Upper lobe of left lung (tissue), 4 donors: ENCODE measurements at regions not wholly inside any gene's neighbourhood (a gene's known extent, or its start where the extent isn't known, plus 50 kb on each side); places are given as distances from the start of the nearest gene placed in this dataset.

Experiments used
- CTCF ChIP-seq, 6 experiments: fragments of 450-650 bp in 4 of 6; fragments of 200-600 bp in 2 of 6; sonication (generic) in 2 of 6; IDR thresholded peaks; one replicate each; pipeline ENCODE4 v1.5.1; 2016 to 2019; ENCODE audit warnings: antibody characterized with exemption in 6 of 6
- EP300 ChIP-seq, 4 donors: sonication (generic); formaldehyde crosslinking; IDR thresholded peaks; one replicate each; pipeline ENCODE4 v1.5.1; 2017; ENCODE audit warnings: antibody characterized with exemption in 4 of 4, control low read depth in 2 of 4
- POLR2A ChIP-seq, 4 donors: fragments of 450-650 bp; IDR thresholded peaks; one replicate each; pipeline ENCODE4 v1.5.1; 2016 to 2017; ENCODE audit warnings: antibody characterized with exemption in 4 of 4, mild to moderate bottlenecking in 2 of 4

- no peak for TF ChIP-seq CTCF (IDR thresholded peaks at IDR 0.05)
- no peak for TF ChIP-seq EP300 (IDR thresholded peaks at IDR 0.05)
- TF ChIP-seq POLR2A (IDR thresholded peaks at IDR 0.05) = no peak
Measured at GRCh38 chr12:98439471-98439951, 75.9 kb upstream of the TMPO start.
